ENCODE measurements at regions not wholly inside any gene's neighbourhood (a gene's known extent, or its start where the extent isn't known, plus 50 kb on each side); places are given as distances from the start of the nearest gene placed in this dataset.

DNA sequence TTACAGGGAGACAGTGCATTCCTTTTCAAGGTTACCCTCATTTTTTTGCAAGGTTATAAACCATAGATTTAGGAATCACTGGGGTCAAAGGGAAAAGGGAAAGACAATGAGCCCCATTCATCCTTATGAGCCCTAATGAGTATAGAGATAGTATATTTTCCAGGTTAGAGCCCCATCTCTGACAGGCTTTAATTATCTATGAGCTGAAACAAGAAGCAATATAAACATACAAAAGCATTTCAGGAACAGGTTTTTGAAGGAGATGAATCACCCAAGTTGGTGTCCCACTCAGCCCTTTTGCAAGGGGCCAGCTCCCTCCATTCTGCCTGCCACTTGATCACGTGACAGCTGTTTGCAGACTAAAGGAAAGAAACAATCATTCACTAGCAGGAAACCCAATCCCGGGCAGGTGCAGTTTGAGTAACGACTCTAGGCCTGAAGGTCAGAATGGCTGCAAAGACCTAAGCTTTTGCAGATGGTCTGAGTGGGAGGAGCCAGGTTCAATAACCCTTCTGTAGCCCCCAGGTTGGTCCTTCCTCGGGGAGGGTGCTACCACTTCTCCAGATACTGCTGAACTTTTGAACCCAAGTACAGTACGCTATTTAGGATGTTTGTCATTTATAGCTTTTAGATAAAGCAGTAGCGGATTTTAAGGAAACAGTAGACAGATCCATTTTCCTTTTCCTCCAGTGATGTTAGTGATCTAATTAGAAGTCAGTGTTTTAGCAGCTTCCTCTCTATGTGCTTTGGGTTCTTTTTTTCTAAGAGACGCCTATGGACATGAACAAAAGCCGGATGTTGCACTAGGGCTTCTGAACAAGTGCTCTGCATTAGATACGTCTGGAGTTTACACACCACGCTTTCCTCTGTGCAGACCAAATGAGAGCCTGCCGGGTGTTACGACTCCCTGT, 253.2 kb downstream of the SOX4 start:
- TF ChIP-seq POLR2A (IDR thresholded peaks at IDR 0.05), result no peak
- TF ChIP-seq, protein P1, sequence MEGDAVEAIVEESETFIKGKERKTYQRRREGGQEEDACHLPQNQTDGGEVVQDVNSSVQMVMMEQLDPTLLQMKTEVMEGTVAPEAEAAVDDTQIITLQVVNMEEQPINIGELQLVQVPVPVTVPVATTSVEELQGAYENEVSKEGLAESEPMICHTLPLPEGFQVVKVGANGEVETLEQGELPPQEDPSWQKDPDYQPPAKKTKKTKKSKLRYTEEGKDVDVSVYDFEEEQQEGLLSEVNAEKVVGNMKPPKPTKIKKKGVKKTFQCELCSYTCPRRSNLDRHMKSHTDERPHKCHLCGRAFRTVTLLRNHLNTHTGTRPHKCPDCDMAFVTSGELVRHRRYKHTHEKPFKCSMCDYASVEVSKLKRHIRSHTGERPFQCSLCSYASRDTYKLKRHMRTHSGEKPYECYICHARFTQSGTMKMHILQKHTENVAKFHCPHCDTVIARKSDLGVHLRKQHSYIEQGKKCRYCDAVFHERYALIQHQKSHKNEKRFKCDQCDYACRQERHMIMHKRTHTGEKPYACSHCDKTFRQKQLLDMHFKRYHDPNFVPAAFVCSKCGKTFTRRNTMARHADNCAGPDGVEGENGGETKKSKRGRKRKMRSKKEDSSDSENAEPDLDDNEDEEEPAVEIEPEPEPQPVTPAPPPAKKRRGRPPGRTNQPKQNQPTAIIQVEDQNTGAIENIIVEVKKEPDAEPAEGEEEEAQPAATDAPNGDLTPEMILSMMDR (IDR thresholded peaks at IDR 0.05), result no peak
- no peak for TF ChIP-seq POLR2AphosphoS5 (IDR thresholded peaks at IDR 0.05)

Data from suprapubic skin (tissue), 4 donors.